NB4 (cell line): ENCODE measurements at regions not wholly inside any gene's neighbourhood (a gene's known extent, or its start where the extent isn't known, plus 50 kb on each side); places are given as distances from the start of the nearest gene placed in this dataset.

Source experiments
- POLR2A ChIP-seq: IDR thresholded peaks from 2 replicates; pipeline ENCODE4 v1.6.1; 2011; ENCODE audit warnings: mild to moderate bottlenecking; ENCODE audit not compliant: insufficient read length; ENCODE audit errors: extremely low read depth
- TF ChIP-seq, protein P1 (sequence below): IDR thresholded peaks from one replicate; pipeline ENCODE4 v1.5.1; 2012; ENCODE audit warnings: low read depth, low read length
- TF ChIP-seq, protein P2 (sequence below): IDR thresholded peaks from 2 replicates; pipeline ENCODE4 v1.6.1; 2011; ENCODE audit warnings: low read depth, low read length

GRCh38 chr18:33804258-33804657 lies 226.2 kb downstream of the ASXL3 start:
- TF ChIP-seq, protein P1, sequence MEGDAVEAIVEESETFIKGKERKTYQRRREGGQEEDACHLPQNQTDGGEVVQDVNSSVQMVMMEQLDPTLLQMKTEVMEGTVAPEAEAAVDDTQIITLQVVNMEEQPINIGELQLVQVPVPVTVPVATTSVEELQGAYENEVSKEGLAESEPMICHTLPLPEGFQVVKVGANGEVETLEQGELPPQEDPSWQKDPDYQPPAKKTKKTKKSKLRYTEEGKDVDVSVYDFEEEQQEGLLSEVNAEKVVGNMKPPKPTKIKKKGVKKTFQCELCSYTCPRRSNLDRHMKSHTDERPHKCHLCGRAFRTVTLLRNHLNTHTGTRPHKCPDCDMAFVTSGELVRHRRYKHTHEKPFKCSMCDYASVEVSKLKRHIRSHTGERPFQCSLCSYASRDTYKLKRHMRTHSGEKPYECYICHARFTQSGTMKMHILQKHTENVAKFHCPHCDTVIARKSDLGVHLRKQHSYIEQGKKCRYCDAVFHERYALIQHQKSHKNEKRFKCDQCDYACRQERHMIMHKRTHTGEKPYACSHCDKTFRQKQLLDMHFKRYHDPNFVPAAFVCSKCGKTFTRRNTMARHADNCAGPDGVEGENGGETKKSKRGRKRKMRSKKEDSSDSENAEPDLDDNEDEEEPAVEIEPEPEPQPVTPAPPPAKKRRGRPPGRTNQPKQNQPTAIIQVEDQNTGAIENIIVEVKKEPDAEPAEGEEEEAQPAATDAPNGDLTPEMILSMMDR: no peak
- TF ChIP-seq POLR2A: no peak
- TF ChIP-seq, protein P2, sequence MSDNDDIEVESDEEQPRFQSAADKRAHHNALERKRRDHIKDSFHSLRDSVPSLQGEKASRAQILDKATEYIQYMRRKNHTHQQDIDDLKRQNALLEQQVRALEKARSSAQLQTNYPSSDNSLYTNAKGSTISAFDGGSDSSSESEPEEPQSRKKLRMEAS: no peak
